Parathyroid adenoma (tissue), 2 donors: ENCODE measurements at regions not wholly inside any gene's neighbourhood (a gene's known extent, or its start where the extent isn't known, plus 50 kb on each side); places are given as distances from the start of the nearest gene placed in this dataset.

Experiments used
- H2AFZ ChIP-seq: fragments of 300-600 bp; sonication (generic); one replicate; pipeline ENCODE4 v1.7.0; 2017; ENCODE audit warnings: antibody characterized with exemption, mild to moderate bottlenecking
- H3K27ac ChIP-seq: fragments of 300-600 bp; sonication (generic); one replicate; pipeline ENCODE4 v1.7.0; 2017
- H3K27me3 ChIP-seq: fragments of 300-600 bp; sonication (generic); one replicate; pipeline ENCODE4 v1.7.0; 2017; ENCODE audit warnings: low read length; ENCODE audit not compliant: control insufficient read depth, insufficient read depth
- H3K36me3 ChIP-seq: fragments of 300-600 bp; sonication (generic); one replicate; pipeline ENCODE4 v1.7.0; 2017; ENCODE audit warnings: low read length; ENCODE audit not compliant: control insufficient read depth, insufficient read depth
- H3K4me1 ChIP-seq: fragments of 300-600 bp; sonication (generic); one replicate; pipeline ENCODE4 v1.7.0; 2017; ENCODE audit warnings: control low read depth
- H3K4me2 ChIP-seq: fragments of 300-600 bp; sonication (generic); one replicate; pipeline ENCODE4 v1.7.0; 2017; ENCODE audit warnings: low read length
- H3K4me3 ChIP-seq: fragments of 300-600 bp; sonication (generic); one replicate; pipeline ENCODE4 v1.7.0; 2017; ENCODE audit warnings: low read depth, low read length
- H3K79me2 ChIP-seq: fragments of 300-600 bp; sonication (generic); one replicate; pipeline ENCODE4 v1.7.0; 2017; ENCODE audit warnings: control low read depth
- H3K9ac ChIP-seq: fragments of 300-600 bp; sonication (generic); one replicate; pipeline ENCODE4 v1.7.0; 2017; ENCODE audit warnings: mild to moderate bottlenecking
- H3K9me3 ChIP-seq: fragments of 300-600 bp; sonication (generic); one replicate; pipeline ENCODE4 v1.7.0; 2017; ENCODE audit warnings: low read length; ENCODE audit not compliant: control insufficient read depth
- CTCF ChIP-seq: fragments of 300-600 bp; sonication (generic); IDR thresholded peaks from one replicate; pipeline ENCODE4 v1.7.0; 2017; ENCODE audit warnings: antibody characterized with exemption, mild to moderate bottlenecking
- donor health status: primary hyperparathyroidism.

DNA sequence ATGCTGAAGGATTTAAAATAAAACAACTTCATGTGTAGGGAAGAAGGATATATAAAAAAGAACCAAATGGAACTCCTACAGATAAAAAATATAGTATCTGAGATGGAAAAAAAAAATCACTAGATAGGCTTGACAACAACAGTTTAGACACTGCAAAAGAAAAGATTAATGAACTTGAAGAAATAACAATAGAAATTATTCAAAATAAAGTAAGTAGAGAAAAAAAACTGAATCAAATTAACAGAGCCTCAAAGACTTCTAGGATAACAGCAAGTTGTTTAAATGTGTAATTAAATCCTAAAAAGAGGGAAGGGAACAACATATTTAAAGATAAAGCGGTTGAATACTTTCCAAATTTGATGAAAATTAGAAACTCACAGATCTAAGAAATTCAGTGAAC, 316.3 kb upstream of the ECI2 start:
- no peak overlapping the region for H3K27ac ChIP-seq
- no peaks in the 10 kb centered on the region for H3K27me3 ChIP-seq
- no peak overlapping the region for H2AFZ ChIP-seq
- H3K4me3 ChIP-seq = no peak overlapping the region
- H3K9ac ChIP-seq = no peak overlapping the region
- no peaks in the 10 kb centered on the region for H3K9me3 ChIP-seq
- H3K36me3 ChIP-seq = no peaks in the 10 kb centered on the region
- no peaks in the 10 kb centered on the region for H3K79me2 ChIP-seq
- no peaks in the 10 kb centered on the region for H3K4me1 ChIP-seq
- no peak overlapping the region for H3K4me2 ChIP-seq
- no peak for TF ChIP-seq CTCF

- Histone ChIP-seq H3K27ac (no peak overlapping the region), H3K9me3 (no peaks in the 10 kb centered on the region), H3K36me3 (no peaks in the 10 kb centered on the region), H3K79me2 (no peaks in the 10 kb centered on the region), H3K4me1 (no peaks in the 10 kb centered on the region), H3K27me3 (no peaks in the 10 kb centered on the region), H3K4me3 (no peak overlapping the region), H3K4me2 (no peak overlapping the region), H2AFZ (no peak overlapping the region), H3K9ac (no peak overlapping the region)
- TF ChIP-seq CTCF = no peak
These were observed 315.7 kb upstream of the ECI2 start for GRCh38 chr6:4451081-4451480.

DNA sequence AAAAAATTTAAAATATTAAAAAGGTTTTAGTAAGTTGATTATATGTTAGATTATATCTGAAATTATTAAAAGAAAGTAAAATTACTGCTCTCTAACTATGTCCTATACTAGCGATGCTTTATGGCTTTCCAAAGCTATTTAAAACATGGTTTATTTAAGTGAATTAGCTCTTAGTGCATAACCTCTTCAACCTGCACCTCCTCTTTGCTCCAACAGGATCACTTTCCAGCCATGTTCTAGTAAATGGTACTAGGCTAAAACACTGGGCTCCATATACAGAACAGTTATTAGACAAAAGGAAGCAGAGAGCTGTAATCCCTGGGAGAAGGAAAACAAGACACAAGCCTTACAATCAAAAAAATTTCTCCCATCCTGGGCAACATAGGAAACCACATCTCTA, 314.9 kb upstream of the ECI2 start:
- Histone ChIP-seq H3K36me3 (no peaks in the 10 kb centered on the region), H3K27me3 (no peaks in the 10 kb centered on the region), H3K4me1 (no peaks in the 10 kb centered on the region), H3K4me2 (no peak overlapping the region), H3K9ac (no peak overlapping the region), H3K27ac (no peak overlapping the region), H3K4me3 (no peak overlapping the region), H2AFZ (no peak overlapping the region), H3K79me2 (no peaks in the 10 kb centered on the region), H3K9me3 (no peaks in the 10 kb centered on the region)
- TF ChIP-seq CTCF = no peak

DNA sequence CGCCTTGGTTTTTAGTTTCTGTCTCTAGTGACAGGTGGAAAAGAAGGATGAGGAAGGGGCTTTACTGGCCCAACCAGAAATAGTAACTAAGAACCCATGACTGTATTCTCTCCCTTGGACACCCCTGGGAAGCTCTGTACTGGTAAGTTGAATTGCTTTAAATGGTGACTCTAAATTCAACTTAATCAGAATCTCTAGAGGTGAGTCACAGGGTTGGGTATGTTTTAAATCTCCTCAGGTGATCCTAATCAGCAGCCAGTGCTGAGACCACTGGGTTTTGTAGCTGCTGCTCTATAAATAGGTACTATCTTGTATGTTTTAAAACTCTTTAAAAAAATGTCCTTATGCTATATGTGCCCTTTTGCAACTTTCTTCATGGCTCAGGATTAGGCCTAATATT, 314.0 kb upstream of the ECI2 start:
- H2AFZ ChIP-seq = no peak overlapping the region
- H3K27me3 ChIP-seq = no peaks in the 10 kb centered on the region
- H3K4me1 ChIP-seq = no peaks in the 10 kb centered on the region
- no peak overlapping the region for H3K4me3 ChIP-seq
- H3K27ac ChIP-seq = no peak overlapping the region
- H3K9ac ChIP-seq = no peak overlapping the region
- no peak overlapping the region for H3K4me2 ChIP-seq
- H3K9me3 ChIP-seq = no peaks in the 10 kb centered on the region
- no peak for TF ChIP-seq CTCF
- no peaks in the 10 kb centered on the region for H3K79me2 ChIP-seq
- no peaks in the 10 kb centered on the region for H3K36me3 ChIP-seq

- H3K9me3 ChIP-seq = no peaks in the 10 kb centered on the region
These were observed 313.5 kb upstream of the ECI2 start for GRCh38 chr6:4448841-4449240.

More at GRCh38 chr6:4448841-4449240, 313.5 kb upstream of the ECI2 start:
- Histone ChIP-seq H3K4me2 (no peak overlapping the region), H2AFZ (no peak overlapping the region), H3K4me1 (no peaks in the 10 kb centered on the region), H3K36me3 (no peaks in the 10 kb centered on the region), H3K79me2 (no peaks in the 10 kb centered on the region), H3K27me3 (no peaks in the 10 kb centered on the region), H3K27ac (no peak overlapping the region), H3K4me3 (no peak overlapping the region), H3K9ac (no peak overlapping the region)
- no peak for TF ChIP-seq CTCF
